GM04503 (cell line): ENCODE measurements at regions not wholly inside any gene's neighbourhood (a gene's known extent, or its start where the extent isn't known, plus 50 kb on each side); places are given as distances from the start of the nearest gene placed in this dataset.
"Not testable (repeated sequence)": the region's sequence is repeated elsewhere in the genome, so short reads cannot be mapped to it uniquely, and the experiment has no call there.

Experiments used
- DNase-seq: peaks from one replicate; pipeline ENCODE4 v3.0.0-alpha.2; 2012; ENCODE audit warnings: low read depth

DNA sequence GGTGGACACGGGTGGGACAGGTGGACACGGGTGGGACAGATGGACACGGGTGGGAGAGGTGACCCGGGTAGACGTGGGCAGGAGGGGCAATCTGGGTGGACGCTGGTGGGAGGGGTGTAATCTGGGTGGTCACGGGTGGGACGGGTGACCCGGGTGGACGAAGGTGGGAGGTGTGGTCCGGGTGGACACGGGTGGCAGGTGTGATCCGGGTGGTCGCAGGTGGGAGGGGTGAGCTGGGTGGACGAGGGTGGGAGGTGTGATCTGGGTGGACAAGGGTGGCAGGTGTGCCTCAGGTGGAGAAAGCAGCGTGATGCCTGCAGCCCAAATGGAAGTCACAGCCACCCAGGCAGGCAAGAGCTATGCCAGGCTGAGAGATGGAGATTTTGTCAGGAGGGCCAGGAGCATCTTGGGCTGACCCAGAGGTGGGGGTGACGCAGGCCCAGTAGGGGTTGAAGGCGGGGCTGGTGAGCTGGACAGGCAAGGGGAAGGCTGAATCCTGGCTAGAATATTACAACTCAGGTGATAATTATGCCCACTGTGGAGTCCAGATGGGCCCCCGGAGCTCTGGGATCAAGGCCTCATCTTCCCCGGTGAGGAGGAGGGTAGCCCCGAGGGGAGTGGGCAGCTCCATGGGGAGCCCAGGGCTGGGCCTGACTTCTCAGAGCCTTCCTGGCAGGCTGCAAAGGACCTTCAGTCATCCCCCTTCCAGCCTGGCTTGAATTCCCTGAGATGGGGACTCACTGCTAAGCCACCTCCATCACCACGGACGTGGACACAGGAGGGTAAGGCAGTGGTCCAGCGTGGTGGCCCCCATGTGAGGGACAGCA is 100.0 kb downstream of the ADRA2C start:
- DNase-seq, result no peak

DNA sequence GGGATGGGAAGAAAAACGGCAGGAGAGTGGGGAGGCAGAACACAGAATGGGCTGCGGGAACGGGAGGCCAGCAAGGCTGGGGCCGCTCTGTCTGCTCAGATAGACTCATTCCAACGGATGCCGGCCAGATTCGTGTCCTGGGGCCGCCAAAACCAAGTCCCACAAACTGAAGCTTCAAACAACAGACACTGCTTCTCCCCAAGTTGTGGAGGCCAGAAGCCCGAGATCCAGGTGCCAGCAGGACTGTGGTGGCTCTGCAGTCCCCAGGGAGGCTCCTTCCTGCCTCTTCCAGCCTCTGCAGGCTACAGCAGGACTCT is 100.6 kb downstream of the ADRA2C start:
- no peak for DNase-seq

- no peak for DNase-seq
Measured at GRCh38 chr4:3867403-3868100, 101.4 kb downstream of the ADRA2C start.

- no peak for DNase-seq
Measured at GRCh38 chr4:3868211-3869173, 102.3 kb downstream of the ADRA2C start.

- no peak for DNase-seq
Measured at GRCh38 chr4:3869174-3869572, 103.0 kb downstream of the ADRA2C start.

GRCh38 chr4:3869661-3870566 is 103.7 kb downstream of the ADRA2C start:
- no peak for DNase-seq

DNA sequence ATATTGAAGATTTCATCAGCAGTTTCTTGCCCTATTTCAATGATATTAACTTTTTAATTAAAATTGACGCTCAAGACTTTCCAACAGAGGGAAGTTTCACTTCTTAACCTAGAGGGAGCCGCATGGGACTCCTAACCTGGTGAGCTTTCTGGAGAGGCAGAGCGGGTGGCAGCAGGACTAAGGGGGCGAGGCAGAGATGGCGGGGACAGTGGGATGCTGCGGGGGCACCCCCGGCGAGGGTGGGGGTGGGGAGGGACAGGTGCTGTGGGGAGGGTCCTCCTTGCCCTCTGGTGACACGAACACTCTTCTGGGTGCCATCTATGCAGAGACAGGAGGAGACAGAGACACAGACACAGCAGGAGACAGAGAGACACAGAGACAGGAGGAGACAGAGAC is 104.4 kb downstream of the ADRA2C start:
- DNase-seq, result no peak

GRCh38 chr4:3871181-3871852 is 105.1 kb downstream of the ADRA2C start:
- no peak for DNase-seq

DNA sequence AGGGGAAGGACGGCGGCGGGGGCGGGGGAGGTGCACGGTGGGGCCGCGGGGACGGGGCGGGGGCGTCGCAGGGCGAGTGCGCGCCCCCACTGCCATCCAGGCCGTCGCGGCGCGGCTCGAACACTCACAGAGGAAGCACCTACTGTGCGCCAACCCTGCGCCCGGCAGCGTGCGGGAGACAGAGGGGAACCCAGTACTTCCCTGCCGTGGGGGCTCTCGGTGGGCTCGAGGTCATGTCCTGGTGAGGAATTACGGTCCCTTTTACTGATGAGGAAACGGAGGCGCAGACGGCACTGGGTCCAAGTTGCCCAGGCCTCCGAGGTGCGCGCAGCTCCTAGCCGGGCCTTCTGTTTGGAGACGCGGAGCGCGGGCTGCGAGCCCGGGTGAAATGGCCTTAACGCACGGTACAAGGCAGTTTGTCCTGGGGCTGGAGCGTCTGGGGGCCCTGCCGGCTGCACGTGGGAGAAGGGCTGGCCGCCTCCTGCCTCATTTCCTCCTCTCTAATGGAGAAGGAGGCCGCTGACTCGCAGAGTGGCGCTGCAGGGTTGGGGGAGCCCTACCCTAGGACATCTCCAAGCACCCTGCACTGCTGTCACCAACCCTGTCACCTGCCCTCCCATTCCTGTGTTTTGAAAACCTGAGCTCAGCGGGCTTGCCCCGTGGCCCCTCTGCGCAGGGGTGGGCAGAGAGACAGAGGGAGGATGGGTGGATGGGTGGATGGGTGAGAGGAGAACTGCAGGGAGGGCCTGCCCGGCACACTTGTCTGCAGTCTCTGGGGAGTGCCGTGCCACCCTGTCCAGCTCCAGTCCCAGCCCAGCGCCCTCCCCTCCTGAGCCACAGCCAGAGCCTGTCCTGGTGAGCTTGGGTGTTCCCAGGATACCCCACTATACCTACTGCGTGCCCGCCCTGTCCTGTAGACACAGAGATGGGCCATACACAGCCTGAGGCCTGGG is 106.0 kb downstream of the ADRA2C start:
- DNase-seq, result no peak

- no peak for DNase-seq
Measured at GRCh38 chr4:3872834-3873313, 106.7 kb downstream of the ADRA2C start.

DNA sequence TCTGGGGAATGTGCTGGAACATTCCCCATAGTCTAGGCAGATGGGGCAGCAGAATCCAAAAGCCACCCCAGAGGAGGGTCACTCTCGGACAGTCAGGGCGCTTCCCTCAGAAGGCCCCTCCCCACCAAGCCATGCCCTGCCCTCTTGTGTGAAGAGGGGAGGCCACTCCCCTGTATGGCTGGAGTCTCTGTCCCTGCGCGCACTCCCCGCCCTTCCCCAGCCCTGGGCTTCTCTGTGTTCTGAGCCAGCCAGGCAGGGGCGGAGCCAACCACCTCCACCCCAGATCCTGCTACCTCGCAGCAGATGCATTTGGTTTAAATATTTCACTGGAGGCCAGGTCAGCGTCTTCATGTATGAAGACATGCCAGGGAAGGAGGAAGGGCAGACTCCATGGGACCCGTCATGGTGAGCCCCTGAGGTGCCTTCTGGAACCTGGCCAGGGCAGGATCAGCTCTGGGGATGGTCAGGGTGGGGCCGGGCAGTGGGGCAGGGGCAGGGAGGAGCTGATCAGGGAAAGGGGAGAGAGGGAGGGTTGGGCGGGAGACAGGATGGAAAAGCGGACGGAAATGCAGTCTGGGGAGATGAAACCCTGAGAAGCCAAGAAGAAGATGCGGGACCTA is 107.3 kb downstream of the ADRA2C start:
- no peak for DNase-seq

GRCh38 chr4:3874028-3874415 is 107.8 kb downstream of the ADRA2C start:
- DNase-seq, result no peak

GRCh38 chr4:3874525-3875110 is 108.4 kb downstream of the ADRA2C start:
- no peak for DNase-seq

DNA sequence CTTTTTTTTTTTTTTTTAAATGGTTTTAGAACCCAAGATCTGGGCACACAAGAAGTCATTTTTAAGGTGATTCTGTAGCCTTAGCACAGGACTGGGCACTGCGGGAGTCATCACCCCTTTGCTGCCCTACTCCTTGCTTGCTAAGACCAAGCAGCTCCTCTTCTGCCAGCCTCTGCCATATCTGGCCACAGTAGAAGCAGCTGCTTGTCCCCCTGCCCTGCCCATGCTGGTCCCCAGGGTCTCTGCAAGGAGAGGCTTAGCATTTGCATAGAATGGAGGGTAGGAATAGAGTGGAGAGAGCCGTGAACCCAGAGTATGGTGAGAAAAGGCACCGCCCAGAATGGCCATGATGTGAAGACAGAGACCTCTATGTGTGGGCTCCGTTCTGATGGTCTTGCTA is 109.3 kb downstream of the ADRA2C start:
- DNase-seq, result no peak

GRCh38 chr4:3876057-3876845 is 110.1 kb downstream of the ADRA2C start:
- not testable (repeated sequence) for DNase-seq

- DNase-seq, result no peak
Measured at GRCh38 chr4:3877236-3877635, 111.1 kb downstream of the ADRA2C start.

DNA sequence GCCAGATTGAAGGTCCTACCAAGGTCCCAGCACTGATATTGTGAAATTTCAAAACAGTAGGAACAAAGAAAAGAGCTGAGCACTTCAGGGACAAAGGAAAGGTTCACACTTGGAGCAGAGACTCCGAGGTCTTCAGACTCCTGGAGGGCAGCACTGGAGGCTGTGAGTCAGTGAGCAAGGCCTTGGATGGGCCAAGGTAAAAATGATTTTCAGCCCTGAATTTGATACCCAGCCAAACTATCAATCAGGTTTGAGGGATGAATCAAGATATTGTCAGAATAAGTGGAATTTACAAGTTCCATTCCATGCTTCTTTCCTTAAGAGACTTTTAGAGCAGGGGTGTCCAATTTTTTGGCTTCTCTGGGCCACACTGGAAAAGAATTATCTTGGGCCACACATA is 111.7 kb downstream of the ADRA2C start:
- DNase-seq, result no peak

DNA sequence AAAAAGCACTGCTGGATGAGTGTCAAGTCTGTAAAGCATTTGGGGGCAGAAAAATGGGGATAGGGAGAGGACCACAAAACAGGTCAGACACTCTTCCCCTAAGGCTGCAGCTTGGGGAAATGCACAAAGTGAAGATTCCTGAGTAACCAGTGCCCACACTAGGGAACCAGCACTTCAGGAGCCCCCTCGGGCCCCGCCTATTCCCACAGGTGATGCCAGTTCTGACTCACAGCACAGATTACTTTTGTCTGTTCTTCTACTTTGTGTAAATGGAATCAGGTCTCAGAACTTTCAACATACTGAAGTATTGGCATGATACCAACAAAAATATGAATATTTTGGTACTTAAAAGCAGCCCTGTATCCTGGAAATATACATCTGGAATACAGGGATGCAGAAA is 112.5 kb downstream of the ADRA2C start:
- no peak for DNase-seq
